GM23248 (cell line): ENCODE measurements at regions not wholly inside any gene's neighbourhood (a gene's known extent, or its start where the extent isn't known, plus 50 kb on each side); places are given as distances from the start of the nearest gene placed in this dataset.

Source experiments
- DNase-seq: peaks from one replicate; pipeline ENCODE4 v3.0.0-alpha.2; 2015
- H2AFZ ChIP-seq: fragments of 200-600 bp; sonication (generic); 2 replicates; pipeline ENCODE4 v1.6.1; 2016; ENCODE audit warnings: antibody characterized with exemption
- H3F3A ChIP-seq: fragments of 200-600 bp; sonication (generic); 2 replicates; pipeline ENCODE4 v1.6.1; 2016; ENCODE audit warnings: mild to moderate bottlenecking, antibody characterized with exemption, mixed run types; ENCODE audit not compliant: insufficient read depth
- H3K27ac ChIP-seq: fragments of 200-600 bp; sonication (generic); 2 replicates; pipeline ENCODE4 v1.5.1; 2016; ENCODE audit warnings: mild to moderate bottlenecking
- H3K27me3 ChIP-seq: fragments of 200-600 bp; sonication (generic); replicated peaks from 2 replicates; pipeline ENCODE4 v1.6.1; 2016; ENCODE audit warnings: mild to moderate bottlenecking; ENCODE audit not compliant: insufficient read depth
- H3K36me3 ChIP-seq: fragments of 200-600 bp; sonication (generic); 2 replicates; pipeline ENCODE4 v1.6.1; 2016; ENCODE audit warnings: low read depth, mild to moderate bottlenecking
- H3K4me1 ChIP-seq: fragments of 200-600 bp; sonication (generic); 2 replicates; pipeline ENCODE4 v1.6.1; 2016; ENCODE audit warnings: mild to moderate bottlenecking; ENCODE audit not compliant: insufficient read depth
- H3K4me2 ChIP-seq: fragments of 200-600 bp; sonication (generic); one replicate; pipeline ENCODE4 v1.6.1; 2016; ENCODE audit warnings: mild to moderate bottlenecking; ENCODE audit not compliant: unreplicated experiment
- H3K4me3 ChIP-seq: fragments of 200-600 bp; sonication (generic); 2 replicates; pipeline ENCODE4 v1.5.1; 2016; ENCODE audit warnings: mild to moderate bottlenecking
- H3K79me2 ChIP-seq: fragments of 200-600 bp; sonication (generic); 2 replicates; pipeline ENCODE4 v1.6.1; 2016; ENCODE audit warnings: mild to moderate bottlenecking; ENCODE audit not compliant: insufficient read depth
- H3K9ac ChIP-seq: fragments of 200-600 bp; sonication (generic); 2 replicates; pipeline ENCODE4 v1.6.1; 2016; ENCODE audit warnings: mild to moderate bottlenecking
- H3K9me2 ChIP-seq: fragments of 200-600 bp; sonication (generic); 2 replicates; pipeline ENCODE4 v1.6.1; 2016; ENCODE audit warnings: mixed run types, mild to moderate bottlenecking, moderate library complexity; ENCODE audit not compliant: insufficient read depth
- H3K9me3 ChIP-seq: fragments of 200-600 bp; sonication (generic); one replicate; pipeline ENCODE4 v1.6.1; 2017; ENCODE audit warnings: low read depth
- H4K20me1 ChIP-seq: fragments of 200-600 bp; sonication (generic); 2 replicates; pipeline ENCODE4 v1.6.0; 2016; ENCODE audit not compliant: insufficient read depth
- EZH2 ChIP-seq: fragments of 200-600 bp; sonication (generic); IDR thresholded peaks from 2 replicates; pipeline ENCODE4 v1.6.1; 2018; ENCODE audit warnings: antibody characterized with exemption, mild to moderate bottlenecking; ENCODE audit not compliant: insufficient read depth, poor library complexity, severe bottlenecking
- EZH2phosphoT487 ChIP-seq: fragments of 200-600 bp; sonication (generic); IDR thresholded peaks from 2 replicates; pipeline ENCODE4 v1.6.1; 2018; ENCODE audit warnings: antibody characterized with exemption, moderate library complexity, mild to moderate bottlenecking, low read depth; ENCODE audit not compliant: insufficient read depth
- WGBS, 2 experiments: methylation state at CpG; one replicate each; pipeline ENCODE4 v1.1.6; 2015 to 2017; ENCODE audit warnings: low lambda C conversion rate in 2 of 2, low coverage in 1 of 2; ENCODE audit errors: missing lambda C conversion rate in 2 of 2; 5-methylcytosine and 5-hydroxymethylcytosine counted together
- in situ Hi-C: fragments of 300-500 bp; cut with MboI; formaldehyde crosslinking; loops from 2 replicates; pipeline ENCODE4 v1.15.0; 2020

DNA sequence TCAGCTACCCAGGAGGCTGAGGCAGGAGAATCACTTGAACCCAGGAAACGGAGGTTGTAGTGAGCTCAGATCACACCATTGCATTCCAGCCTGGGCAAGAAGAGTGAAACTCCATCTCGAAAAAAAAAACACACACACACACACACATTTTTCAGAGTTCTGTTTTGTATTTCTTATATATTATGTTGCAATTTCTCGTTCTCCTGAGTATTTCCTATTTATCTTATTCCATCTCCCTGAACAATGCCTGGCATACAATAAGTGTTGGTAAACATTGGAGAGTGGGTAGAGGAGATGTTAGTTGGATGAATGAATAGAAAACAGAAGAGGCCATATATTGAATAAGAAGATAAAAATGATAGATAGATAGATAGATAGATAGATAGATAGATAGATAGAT, 167.8 kb upstream of the CDH5 start:
- no peak for DNase-seq
- H3K4me2 ChIP-seq, result no peak overlapping the region
- no peak overlapping the region for H3K9ac ChIP-seq
- no peaks in the 10 kb centered on the region for H3K79me2 ChIP-seq
- no peak overlapping the region for H3K27ac ChIP-seq
- WGBS, 2 experiments, result 46 to 48% methylated on average over 3 of the region's 3 CpGs
- H3K4me1 ChIP-seq, result no peaks in the 10 kb centered on the region
- no peaks in the 10 kb centered on the region for H3K9me3 ChIP-seq
- no peaks in the 10 kb centered on the region for H3F3A ChIP-seq
- no peaks in the 10 kb centered on the region for H3K27me3 ChIP-seq
- in situ Hi-C loops, result no loop called here
- H3K4me3 ChIP-seq, result no peak overlapping the region
- no peak overlapping the region for H2AFZ ChIP-seq
- H3K36me3 ChIP-seq, result no peaks in the 10 kb centered on the region
- H4K20me1 ChIP-seq, result no peaks in the 10 kb centered on the region
- no peaks in the 10 kb centered on the region for H3K9me2 ChIP-seq
- no peak for TF ChIP-seq EZH2
- no peak for TF ChIP-seq EZH2phosphoT487

DNA sequence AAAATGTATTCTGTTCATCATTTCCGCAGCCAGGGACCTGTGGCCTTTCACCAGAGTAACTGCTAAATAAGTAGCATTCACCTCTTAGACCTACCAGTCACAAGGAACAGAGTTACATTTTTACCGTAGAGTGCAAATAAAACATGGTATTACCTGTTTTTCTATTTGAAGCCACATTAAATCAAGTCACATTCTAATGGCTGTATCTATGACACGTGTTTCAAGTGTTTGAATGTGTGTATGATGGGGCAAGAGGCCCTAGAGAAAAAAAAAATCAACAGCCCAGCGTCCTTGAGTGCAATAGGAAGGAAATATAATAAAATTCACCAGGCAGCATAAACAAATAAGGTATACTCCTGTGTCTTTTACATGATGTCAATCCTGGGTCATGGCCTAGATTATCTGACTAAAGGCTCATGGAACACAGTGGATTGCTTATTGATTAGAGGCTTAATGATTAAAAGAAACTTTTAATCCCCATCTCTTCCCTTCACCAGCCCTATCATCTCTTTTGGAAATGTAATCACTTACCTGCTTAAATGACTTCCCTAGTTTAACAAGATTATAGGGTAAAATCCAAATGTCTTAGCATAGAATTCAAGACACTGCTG, 168.7 kb upstream of the CDH5 start:
- H3K36me3 ChIP-seq, result no peaks in the 10 kb centered on the region
- no peak overlapping the region for H3K27ac ChIP-seq
- H4K20me1 ChIP-seq, result no peaks in the 10 kb centered on the region
- H3K9me2 ChIP-seq, result no peaks in the 10 kb centered on the region
- in situ Hi-C loops, result no loop called here
- no peaks in the 10 kb centered on the region for H3K9me3 ChIP-seq
- H3K27me3 ChIP-seq, result no peaks in the 10 kb centered on the region
- H2AFZ ChIP-seq, result no peak overlapping the region
- no peak overlapping the region for H3K4me2 ChIP-seq
- no peaks in the 10 kb centered on the region for H3K79me2 ChIP-seq
- H3F3A ChIP-seq, result no peaks in the 10 kb centered on the region
- TF ChIP-seq EZH2 (no peak), EZH2phosphoT487 (no peak)
- H3K9ac ChIP-seq, result no peak overlapping the region
- DNase-seq, result no peak
- H3K4me3 ChIP-seq, result no peak overlapping the region
- no peaks in the 10 kb centered on the region for H3K4me1 ChIP-seq
- WGBS, 2 experiments, result 76 to 84% methylated on average over 4 of the region's 4 CpGs

DNA sequence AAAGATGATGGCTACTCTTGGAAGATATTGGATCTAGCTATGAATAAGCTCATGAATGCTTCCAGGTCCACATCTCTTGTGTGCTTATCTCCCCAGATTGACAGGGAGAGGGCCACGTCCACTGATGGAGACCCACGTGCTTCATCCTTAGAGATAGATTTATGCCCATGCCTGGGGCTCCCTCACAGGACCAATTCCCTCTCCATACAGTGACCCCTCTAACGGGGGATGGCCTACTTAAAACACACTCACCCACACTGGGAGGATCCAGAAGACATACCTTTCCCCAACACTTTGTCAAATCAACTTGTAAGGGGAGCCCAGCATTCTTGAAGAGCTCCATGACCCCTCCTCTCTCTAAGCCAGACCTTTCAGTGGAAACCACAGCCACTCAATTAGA, 169.7 kb upstream of the CDH5 start:
- Histone ChIP-seq H4K20me1 (no peaks in the 10 kb centered on the region), H3K9ac (no peak overlapping the region), H3K36me3 (no peaks in the 10 kb centered on the region), H3K9me2 (no peaks in the 10 kb centered on the region), H3F3A (no peaks in the 10 kb centered on the region), H3K4me2 (no peak overlapping the region), H3K4me1 (no peaks in the 10 kb centered on the region), H3K9me3 (no peaks in the 10 kb centered on the region), H2AFZ (no peak overlapping the region), H3K4me3 (no peak overlapping the region), H3K27me3 (no peaks in the 10 kb centered on the region), H3K27ac (no peak overlapping the region), H3K79me2 (no peaks in the 10 kb centered on the region)
- in situ Hi-C loops, result no loop called here
- DNase-seq, result no peak
- 79 to 80% methylated on average over 3 of the region's 3 CpGs for WGBS, 2 experiments
- TF ChIP-seq EZH2phosphoT487, result no peak
- no peak for TF ChIP-seq EZH2

DNA sequence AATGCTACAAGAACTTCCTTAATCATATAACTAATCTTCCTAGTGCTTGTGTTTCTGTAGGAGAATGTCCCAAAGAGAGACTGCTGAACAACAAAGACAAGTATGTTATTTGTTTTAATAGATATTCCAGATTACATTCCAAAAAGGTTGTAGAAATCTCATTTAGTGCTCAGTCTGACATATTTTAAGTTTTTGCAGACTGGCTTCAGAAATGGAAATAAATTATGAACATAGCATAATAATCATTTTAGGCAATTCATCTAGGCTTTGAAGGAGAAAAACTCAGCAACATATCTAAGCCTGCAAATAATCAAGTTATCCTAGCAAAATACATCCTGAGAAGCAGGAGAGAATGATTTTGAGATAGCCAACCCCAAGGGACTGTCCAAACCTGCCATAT, 171.6 kb upstream of the CDH5 start:
- Histone ChIP-seq H3K4me2 (no peak overlapping the region), H3K4me1 (peaks cover 9% of the 10 kb centered on the region), H2AFZ (no peak overlapping the region), H3K9ac (no peak overlapping the region), H3K27me3 (no peaks in the 10 kb centered on the region), H3K36me3 (no peaks in the 10 kb centered on the region), H3K4me3 (no peak overlapping the region), H3K27ac (no peak overlapping the region), H3F3A (peaks cover 14% of the 10 kb centered on the region), H3K9me2 (no peaks in the 10 kb centered on the region), H3K79me2 (no peaks in the 10 kb centered on the region), H3K9me3 (no peaks in the 10 kb centered on the region), H4K20me1 (no peaks in the 10 kb centered on the region)
- DNase-seq, result no peak
- in situ Hi-C loops, result no loop called here
- TF ChIP-seq EZH2phosphoT487, result no peak
- TF ChIP-seq EZH2, result no peak
